Cerebellar nuclear complex (tissue), 1 donor: ENCODE measurements at regions not wholly inside any gene's neighbourhood (a gene's known extent, or its start where the extent isn't known, plus 50 kb on each side); places are given as distances from the start of the nearest gene placed in this dataset.

Experiments used
- DNase-seq, 2 experiments: peaks; one replicate each; lab custom pipeline; 2025; lab: John Stamatoyannopoulos, UW

GRCh38 chrX:99717716-99718115 is 692.4 kb downstream of the PCDH19 start:
- DNase-seq: no peak

DNA sequence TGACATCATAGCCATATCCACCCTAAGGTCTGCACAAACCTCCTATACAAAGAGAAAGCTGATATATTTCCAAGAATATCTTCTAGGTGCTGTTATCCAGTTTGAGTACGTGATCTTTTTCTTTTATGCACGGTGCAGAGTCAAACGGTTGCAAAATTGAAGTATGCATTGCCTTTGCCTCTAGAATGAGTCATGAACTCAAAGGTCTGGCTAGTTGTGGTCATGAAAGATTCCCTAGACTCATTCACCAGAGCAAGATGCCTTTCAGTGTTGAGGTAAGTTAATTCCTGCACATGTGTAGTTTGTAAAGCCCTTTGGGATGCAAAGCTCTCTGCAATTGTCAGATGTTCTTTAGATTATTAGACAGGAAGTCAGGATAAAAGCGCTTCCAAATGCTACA is 704.4 kb downstream of the PCDH19 start:
- no peak for DNase-seq

DNA sequence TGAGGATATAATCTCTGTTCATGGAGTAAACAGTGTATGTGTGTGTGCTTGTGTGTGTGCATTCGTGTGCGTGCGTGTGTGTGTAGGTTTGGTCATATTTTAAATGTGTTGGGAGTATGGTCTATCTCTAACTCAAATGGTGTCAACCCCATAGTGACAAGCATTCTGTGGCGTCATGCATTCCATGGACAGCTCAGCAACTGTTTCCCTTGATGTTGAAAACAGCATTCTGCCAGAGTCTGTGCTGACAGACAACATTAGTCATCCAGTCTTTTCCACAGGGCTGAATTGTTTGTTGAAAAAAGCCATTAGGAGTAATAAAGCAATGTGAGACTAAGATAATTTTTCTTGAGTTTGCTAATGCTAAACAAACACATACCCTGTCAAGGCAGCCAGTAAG is 706.6 kb downstream of the PCDH19 start:
- no peak for DNase-seq

DNA sequence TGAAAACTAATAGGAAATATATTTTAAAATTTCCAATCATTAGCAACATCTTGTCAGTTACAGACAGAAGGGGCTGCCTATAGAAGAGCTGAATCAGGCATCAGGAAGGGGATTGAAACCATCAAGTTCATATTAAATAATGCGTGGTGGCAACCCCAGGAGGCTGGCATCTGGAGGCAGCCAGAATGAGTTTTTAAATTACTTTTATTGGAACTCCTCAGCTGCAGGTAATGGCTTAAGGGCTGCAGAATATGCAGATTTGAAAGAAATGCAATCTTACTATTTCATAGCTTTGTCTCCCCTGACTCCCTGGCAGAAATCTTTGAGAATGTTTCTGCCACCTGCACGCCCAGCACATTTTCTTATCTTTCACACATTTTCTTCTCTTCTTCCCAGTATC is 711.6 kb downstream of the PCDH19 start:
- no peak for DNase-seq

DNA sequence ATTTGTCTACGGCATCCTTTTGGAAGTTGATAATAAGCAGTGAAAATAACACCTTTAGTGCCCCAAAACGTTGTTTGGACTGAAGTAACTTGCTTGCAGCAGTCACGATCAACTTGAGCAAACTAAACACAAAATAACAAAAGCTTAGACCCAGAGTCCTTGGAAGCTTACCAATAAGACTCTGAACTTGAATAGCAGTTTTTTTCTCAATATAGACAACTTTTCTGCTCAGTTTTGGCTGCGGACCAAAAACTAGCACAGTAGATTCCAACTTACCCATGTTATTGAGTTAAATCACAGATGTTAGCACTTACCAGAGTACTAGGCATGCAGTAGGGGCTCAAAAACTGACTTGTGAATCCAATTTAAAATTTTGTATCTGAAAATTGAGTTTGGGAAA is 746.9 kb downstream of the PCDH19 start:
- no peak for DNase-seq

DNA sequence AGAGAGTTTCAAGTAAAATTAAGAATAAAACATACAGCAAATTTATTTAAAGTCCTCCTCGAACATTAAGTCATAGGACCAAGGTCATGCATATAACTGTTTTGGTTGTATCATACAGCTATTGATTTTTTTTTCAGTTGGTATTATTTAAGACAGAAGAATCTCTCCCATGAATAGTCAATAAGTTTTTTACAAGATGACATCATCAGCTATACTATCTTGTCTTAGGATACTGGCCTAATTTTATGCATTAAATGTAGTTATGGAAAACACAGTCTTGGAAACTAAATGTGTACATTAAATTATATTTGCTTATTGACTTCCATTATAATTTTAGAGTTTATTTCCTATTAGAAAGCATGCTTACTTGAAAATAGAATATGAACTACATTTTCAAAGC is 755.9 kb downstream of the PCDH19 start:
- DNase-seq: no peak

DNA sequence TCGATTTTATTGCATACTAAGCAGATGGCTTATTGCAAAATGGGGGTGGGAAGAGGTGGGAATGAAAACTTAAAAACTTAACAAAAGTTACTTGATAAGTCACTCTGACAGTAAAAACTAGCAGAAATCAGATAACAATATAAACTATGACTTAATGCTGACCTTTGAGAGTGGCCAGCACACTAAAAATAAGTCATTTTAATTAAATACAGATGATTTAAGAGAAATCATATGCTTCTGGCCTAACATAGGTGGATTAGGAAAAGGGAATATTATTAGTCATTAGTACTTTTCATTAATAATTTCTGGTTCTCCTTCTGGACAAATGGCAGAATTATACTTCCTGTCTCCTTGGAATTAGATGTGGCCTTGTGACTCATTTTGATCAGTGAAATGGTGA is 756.7 kb downstream of the PCDH19 start:
- no peak for DNase-seq

DNA sequence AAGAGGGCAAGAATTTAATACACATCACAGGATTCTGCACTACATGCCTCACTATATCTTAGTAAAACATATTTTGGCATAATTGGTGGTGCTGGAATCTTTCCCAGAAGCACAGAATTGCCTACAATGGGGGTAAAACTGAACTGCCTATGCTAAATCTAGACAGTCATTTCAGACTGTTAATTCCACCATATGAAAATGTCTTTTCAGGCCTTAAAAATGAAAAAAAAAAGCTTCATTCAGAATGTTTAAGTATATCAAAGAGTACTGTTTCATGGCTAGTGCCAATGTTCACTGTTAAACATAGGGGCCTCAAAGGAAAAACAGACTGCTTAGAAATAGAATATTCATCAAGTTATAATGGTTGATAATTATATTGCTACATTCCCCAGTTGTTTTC is 797.0 kb downstream of the PCDH19 start:
- DNase-seq: no peak

GRCh38 chrX:99603091-99603814 is 806.8 kb downstream of the PCDH19 start:
- DNase-seq: no peak

- DNase-seq: no peak
These were observed 808.0 kb downstream of the PCDH19 start for GRCh38 chrX:99602107-99602506.

DNA sequence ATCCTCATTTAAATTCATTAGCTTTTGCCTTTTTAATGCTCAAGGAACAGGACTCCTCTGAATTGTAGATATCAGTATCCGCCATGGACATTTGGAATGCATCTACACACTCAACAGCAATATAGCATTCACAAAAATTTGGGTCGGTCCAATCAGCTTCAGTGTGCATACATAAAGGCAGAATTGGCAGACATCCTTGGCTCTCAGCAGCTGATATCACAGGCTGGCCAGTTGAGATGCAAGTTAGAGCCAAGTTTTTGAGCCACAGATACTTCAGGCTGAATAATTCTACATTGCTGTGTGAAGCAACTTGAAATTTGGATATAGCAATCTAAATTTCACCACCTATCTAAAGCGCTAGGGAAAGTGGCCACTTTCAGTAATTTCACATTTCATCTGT is 821.1 kb downstream of the PCDH19 start:
- no peak for DNase-seq

DNA sequence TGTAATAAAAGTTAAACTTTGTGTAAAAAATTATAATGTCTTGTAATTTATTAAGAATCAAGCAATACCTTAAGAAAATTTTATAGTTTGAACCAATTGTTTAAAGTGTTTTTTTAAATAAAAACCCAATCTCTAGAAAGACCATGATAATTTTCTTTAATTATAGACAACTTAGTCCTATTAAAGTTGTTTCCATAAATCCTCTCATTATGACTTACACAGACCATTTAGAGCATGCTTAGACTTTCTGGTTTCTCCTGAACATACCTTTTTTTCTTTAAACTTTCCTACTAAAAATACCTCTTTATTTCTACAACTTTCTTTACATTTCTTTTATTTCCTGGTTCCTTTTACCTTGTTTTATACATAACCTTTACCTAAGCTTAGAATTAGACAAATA is 837.4 kb downstream of the PCDH19 start:
- no peak for DNase-seq

GRCh38 chrX:99549381-99549780 is 860.7 kb downstream of the PCDH19 start:
- DNase-seq: no peak

DNA sequence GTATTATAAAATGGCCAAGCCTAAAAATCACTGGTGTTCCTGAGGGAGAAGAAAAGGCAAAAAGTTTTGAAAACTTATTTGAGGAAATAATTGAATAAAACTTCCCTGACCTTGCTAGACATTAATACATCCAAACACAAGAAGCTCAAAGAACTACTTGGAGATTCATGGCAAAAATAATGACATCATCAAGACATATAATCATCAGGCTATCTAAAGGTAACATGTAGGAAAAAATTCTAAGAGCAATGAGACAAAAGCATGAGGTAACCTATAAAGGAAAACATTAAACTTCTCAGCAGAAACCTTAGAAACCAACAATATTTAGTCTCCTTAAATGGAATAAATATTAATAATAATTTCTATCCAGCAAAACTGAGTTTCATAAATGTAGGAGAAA is 887.6 kb downstream of the PCDH19 start:
- DNase-seq: no peak

DNA sequence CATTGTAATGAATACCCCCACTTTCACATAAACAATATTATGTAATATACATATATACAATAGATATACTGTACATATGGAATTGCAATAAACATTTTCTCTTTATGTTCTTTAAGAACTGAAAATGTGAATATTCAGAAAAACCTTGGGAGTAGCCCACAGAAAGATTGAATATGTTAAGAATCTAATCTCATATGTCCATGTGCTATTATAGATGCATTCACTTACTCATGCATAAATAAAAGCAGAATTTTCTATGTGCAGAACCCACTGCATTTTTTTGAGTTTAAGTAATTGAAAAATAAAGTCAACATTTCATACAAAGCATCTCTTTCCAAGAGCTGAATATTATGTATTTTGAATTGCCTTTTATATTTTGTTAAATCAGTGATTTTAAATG is 902.3 kb downstream of the PCDH19 start:
- DNase-seq: no peak

DNA sequence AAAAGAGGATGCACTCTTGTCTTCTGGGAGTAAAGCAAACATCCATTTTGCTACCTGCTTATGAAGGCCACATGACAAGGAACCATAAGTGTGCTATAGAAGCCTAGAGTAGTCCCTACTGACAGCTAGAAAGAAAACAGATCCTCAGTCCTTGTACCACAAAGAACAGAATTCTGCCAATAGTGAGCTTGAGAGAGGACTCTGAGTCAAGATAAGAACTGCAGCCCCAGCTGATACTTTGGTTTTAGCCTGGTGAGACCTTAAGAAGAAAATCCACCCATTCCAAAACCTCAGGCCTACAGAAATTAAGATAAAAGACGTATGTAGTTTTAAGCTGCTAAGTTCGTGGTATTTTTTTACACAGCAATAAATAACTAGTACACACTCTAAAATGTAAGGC is 914.6 kb downstream of the PCDH19 start:
- no peak for DNase-seq

GRCh38 chrX:99494668-99495067 is 915.4 kb downstream of the PCDH19 start:
- no peak for DNase-seq

DNA sequence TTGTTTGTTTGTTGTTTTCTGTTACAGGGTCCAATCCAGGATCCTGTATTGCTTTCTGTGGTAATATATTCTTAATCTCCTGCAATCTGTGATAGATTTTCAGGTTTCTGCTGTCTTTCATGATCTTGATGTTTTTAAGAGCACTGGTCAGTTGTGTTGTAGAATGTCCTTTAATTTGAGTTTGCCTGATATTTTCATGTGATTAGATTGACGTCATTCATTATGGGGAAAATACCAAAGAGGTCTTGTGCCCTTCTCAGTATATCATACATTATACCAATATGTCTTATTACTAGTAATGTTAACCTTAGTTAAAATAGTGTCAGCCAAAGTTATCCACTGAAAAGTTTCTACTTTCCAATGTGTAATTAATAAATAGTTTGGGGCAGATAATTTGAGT is 929.3 kb downstream of the PCDH19 start:
- DNase-seq: no peak

- no peak for DNase-seq
These were observed 940.6 kb downstream of the PCDH19 start for GRCh38 chrX:99469439-99469838.

DNA sequence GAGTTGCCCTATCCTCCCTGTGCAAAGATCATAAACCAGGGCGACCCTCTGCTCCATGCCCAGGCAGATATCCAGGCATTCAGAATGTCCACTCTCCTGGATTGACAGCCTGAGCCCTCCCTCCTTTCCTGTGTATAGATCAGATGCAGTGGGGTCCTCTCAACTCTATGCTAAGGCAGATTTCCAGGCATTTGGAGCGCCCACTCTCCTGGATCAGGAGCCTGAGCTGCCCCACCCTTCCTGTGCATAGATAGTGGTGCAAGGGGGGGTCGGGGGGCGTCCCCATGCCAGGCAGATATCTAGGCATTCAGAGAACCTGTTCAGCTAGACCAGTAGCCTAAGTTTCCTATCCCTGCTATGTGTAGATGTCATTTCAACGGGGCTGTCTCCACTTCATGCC is 941.1 kb downstream of the PCDH19 start:
- no peak for DNase-seq

- no peak for DNase-seq
These were observed 948.9 kb downstream of the PCDH19 start for GRCh38 chrX:99461223-99461622.

- DNase-seq: no peak
These were observed 964.7 kb downstream of the PCDH19 start for GRCh38 chrX:99445336-99445735.

- no peak for DNase-seq
These were observed 988.3 kb downstream of the PCDH19 start for GRCh38 chrX:99421796-99422195.

GRCh38 chrX:99415470-99415869 is 994.6 kb downstream of the PCDH19 start:
- DNase-seq: no peak

- no peak for DNase-seq
These were observed 996.8 kb downstream of the PCDH19 start for GRCh38 chrX:99413317-99413716.
